VCaP (cell line): ENCODE measurements at regions not wholly inside any gene's neighbourhood (a gene's known extent, or its start where the extent isn't known, plus 50 kb on each side); places are given as distances from the start of the nearest gene placed in this dataset.

ENCODE experiments used
- H3K27ac ChIP-seq: fragments of 450-650 bp; 2 replicates; pipeline ENCODE4 v1.5.1; 2017
- CTCF ChIP-seq: fragments of 450-650 bp; conservative IDR thresholded peaks from 2 replicates; pipeline ENCODE4 v1.5.1; 2017; ENCODE audit warnings: mild to moderate bottlenecking, moderate library complexity

GRCh38 chr3:154071146-154071545, 50.0 kb upstream of the ARHGEF26 start:
- no peak overlapping the region for H3K27ac ChIP-seq
- TF ChIP-seq CTCF, result no peak
